ENCODE measurements at regions not wholly inside any gene's neighbourhood (a gene's known extent, or its start where the extent isn't known, plus 50 kb on each side); places are given as distances from the start of the nearest gene placed in this dataset.

DNA sequence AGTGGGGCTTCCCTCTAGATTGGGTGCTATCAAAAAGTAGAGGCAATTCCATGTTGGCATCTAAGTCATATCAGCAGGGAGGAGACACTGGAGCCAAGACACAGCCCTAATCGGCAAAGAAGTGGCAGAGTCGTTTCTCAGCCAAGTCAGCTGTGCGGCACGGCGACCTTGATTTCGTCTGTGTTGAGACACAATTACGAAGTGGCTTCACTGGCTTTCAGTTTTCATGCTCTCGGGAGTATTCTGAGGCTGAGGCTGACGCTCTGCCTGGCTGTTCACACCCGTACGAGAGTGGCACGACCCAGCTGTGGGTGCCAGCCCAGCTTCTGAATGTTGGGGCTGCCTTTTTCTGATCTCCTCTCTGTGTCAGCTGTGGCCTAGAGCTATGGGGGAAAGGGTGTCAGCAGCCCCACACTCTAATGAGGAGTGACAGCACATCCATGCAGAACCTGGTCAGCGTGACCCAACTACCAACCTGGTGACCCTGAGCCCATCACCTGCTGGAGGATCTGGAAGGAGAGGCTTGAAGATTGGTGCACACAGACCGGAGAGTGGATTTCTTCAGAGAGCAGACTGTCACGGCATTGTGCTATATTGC lies 105.7 kb upstream of the TMEM45B start:
- Histone ChIP-seq H3K36me3 (ENCODE audit: control insufficient read depth in 2 of 2, insufficient read depth in 2 of 2, low read length in 1 of 2) (no peaks in the 10 kb centered on the region), H3K27ac (ENCODE audit: control insufficient read depth, insufficient read depth) (no peak overlapping the region), H3K4me3 (no peak overlapping the region), H3K79me2 (ENCODE audit: control insufficient read depth, insufficient read depth, low read length) (no peaks in the 10 kb centered on the region), H3K4me2 (ENCODE audit: control insufficient read depth, insufficient read depth) (no peak overlapping the region), H3K9me3 (replicated peaks; ENCODE audit: control insufficient read depth, insufficient read depth, low read length) (no peaks in the 10 kb centered on the region), H3K27me3 (replicated peaks in 1 of 2; ENCODE audit: control insufficient read depth in 2 of 2, insufficient read depth in 2 of 2, low read length in 1 of 2) (no peaks in the 10 kb centered on the region), H4K20me1 (ENCODE audit: control insufficient read depth, insufficient read depth) (no peaks in the 10 kb centered on the region), H3K4me1 (ENCODE audit: control insufficient read depth, insufficient read depth, low read length) (no peaks in the 10 kb centered on the region), H3K9ac (ENCODE audit: control insufficient read depth, insufficient read depth, low read length) (no peak overlapping the region), H2AFZ (ENCODE audit: control insufficient read depth, low read depth, low read length) (no peak overlapping the region)
- ATAC-seq (no peak), FAIRE-seq (no peak), DNase-seq (ENCODE audit: low read depth, low spot score) (no peak)
- WGBS (ENCODE audit: insufficient coverage, insufficient replicate concordance, low lambda C conversion rate, missing lambda C conversion rate), result 42% methylated on average over 15 of the region's 15 CpGs
- CTCF ChIA-PET, result no interaction called here
- POLR2A ChIA-PET, result no interaction called here
- SMC1A ChIA-PET (ENCODE audit: uncharacterized antibody, unreplicated experiment), result no interaction called here
- no TSS peak for BruUV-seq (replicated peaks)
- TF ChIP-seq HDGF (IDR thresholded peaks at IDR 0.05) (no peak), IKZF1 (conservative IDR thresholded peaks at IDR 0.05) (no peak), MYB (IDR thresholded peaks at IDR 0.05; ENCODE audit: borderline replicate concordance, low read depth, low read length) (no peak), ZNF24 (IDR thresholded peaks at IDR 0.05) (no peak), MAX (IDR thresholded peaks at IDR 0.05; ENCODE audit: low read depth, low read length) (no peak), EP300 (IDR thresholded peaks at IDR 0.05; ENCODE audit: borderline replicate concordance in 1 of 2, control insufficient read depth in 1 of 2, low read depth in 2 of 2, low read length in 2 of 2) (no peak), ZNF217 (IDR thresholded peaks at IDR 0.05) (no peak)
- in situ Hi-C loops (cut with MboI), result no loop called here
- intact Hi-C loops (cut with micrococcal nuclease; ENCODE audit: unreplicated experiment), result no loop called here
- RAD21 ChIA-PET (ENCODE audit: unreplicated experiment), result no interaction called here

DNA sequence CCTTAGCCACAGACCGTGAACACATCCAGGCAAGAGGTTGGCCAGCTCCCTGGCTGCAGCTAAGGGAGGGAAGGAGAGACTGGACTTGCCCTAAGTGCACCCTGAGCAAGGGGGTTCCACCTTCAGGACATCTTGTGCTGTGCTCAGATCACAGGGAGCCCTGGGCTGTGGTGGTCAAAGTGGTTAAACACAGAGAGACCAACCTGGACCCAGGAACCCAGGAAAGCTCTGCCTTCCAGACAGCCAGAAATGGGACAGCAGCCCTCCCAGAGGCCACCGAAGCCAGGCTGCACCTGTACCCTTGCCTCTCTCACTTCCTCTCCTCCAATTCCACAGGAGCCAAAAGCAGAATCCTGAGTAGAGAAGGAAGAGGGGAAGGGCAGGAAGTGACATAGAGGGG lies 105.2 kb upstream of the TMEM45B start:
- Histone ChIP-seq H3K79me2 (ENCODE audit: control insufficient read depth, insufficient read depth, low read length) (no peaks in the 10 kb centered on the region), H3K4me2 (ENCODE audit: control insufficient read depth, insufficient read depth) (no peak overlapping the region), H2AFZ (ENCODE audit: control insufficient read depth, low read depth, low read length) (no peak overlapping the region), H3K9ac (ENCODE audit: control insufficient read depth, insufficient read depth, low read length) (no peak overlapping the region), H3K36me3 (ENCODE audit: control insufficient read depth in 2 of 2, insufficient read depth in 2 of 2, low read length in 1 of 2) (no peaks in the 10 kb centered on the region), H3K4me1 (ENCODE audit: control insufficient read depth, insufficient read depth, low read length) (no peaks in the 10 kb centered on the region), H3K27me3 (replicated peaks in 1 of 2; ENCODE audit: control insufficient read depth in 2 of 2, insufficient read depth in 2 of 2, low read length in 1 of 2) (no peaks in the 10 kb centered on the region), H3K27ac (ENCODE audit: control insufficient read depth, insufficient read depth) (no peak overlapping the region), H4K20me1 (ENCODE audit: control insufficient read depth, insufficient read depth) (no peaks in the 10 kb centered on the region), H3K9me3 (replicated peaks; ENCODE audit: control insufficient read depth, insufficient read depth, low read length) (no peaks in the 10 kb centered on the region), H3K4me3 (no peak overlapping the region)
- RAD21 ChIA-PET (ENCODE audit: unreplicated experiment), result no interaction called here
- ATAC-seq (no peak), FAIRE-seq (no peak), DNase-seq (ENCODE audit: low read depth, low spot score) (no peak)
- POLR2A ChIA-PET, result no interaction called here
- in situ Hi-C loops (cut with MboI) (no loop called here), intact Hi-C loops (cut with micrococcal nuclease; ENCODE audit: unreplicated experiment) (no loop called here)
- SMC1A ChIA-PET (ENCODE audit: uncharacterized antibody, unreplicated experiment), result no interaction called here
- CTCF ChIA-PET, result no interaction called here
- WGBS (ENCODE audit: insufficient coverage, insufficient replicate concordance, low lambda C conversion rate, missing lambda C conversion rate), result 0% methylated on average over 2 of the region's 2 CpGs
- no TSS peak for BruUV-seq (replicated peaks)
- TF ChIP-seq USF1 (IDR thresholded peaks at IDR 0.05; ENCODE audit: borderline replicate concordance, extremely low read length, insufficient read depth, low read depth, low read length) (no peak), PAX8 (IDR thresholded peaks at IDR 0.05) (no peak), BHLHE40 (IDR thresholded peaks at IDR 0.05; ENCODE audit: borderline replicate concordance in 1 of 2, low read depth in 2 of 2, low read length in 1 of 2) (no peak), ZZZ3 (IDR thresholded peaks at IDR 0.05; ENCODE audit: control insufficient read depth, insufficient read length, low read depth) (no peak), SMAD1 (IDR thresholded peaks at IDR 0.05; ENCODE audit: low read depth, partially characterized antibody) (no peak), BMI1 (IDR thresholded peaks at IDR 0.05; ENCODE audit: borderline replicate concordance) (no peak), CHD1 (IDR thresholded peaks at IDR 0.05; ENCODE audit: low read depth, low read length) (no peak), SMC3 (IDR thresholded peaks at IDR 0.05; ENCODE audit: borderline replicate concordance, low read length) (no peak), SUZ12 (IDR thresholded peaks at IDR 0.05; ENCODE audit: unreplicated experiment) (no peak), JUNB (IDR thresholded peaks at IDR 0.05) (no peak), BCL11A (IDR thresholded peaks at IDR 0.05; ENCODE audit: low read depth, low read length) (no peak)
- TF ChIP-seq, protein P1, sequence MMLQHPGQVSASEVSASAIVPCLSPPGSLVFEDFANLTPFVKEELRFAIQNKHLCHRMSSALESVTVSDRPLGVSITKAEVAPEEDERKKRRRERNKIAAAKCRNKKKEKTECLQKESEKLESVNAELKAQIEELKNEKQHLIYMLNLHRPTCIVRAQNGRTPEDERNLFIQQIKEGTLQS (IDR thresholded peaks at IDR 0.05; ENCODE audit: borderline replicate concordance, extremely low read depth, low read depth, low read length), result no peak
